Mesendoderm (in vitro differentiated cells): ENCODE measurements at regions not wholly inside any gene's neighbourhood (a gene's known extent, or its start where the extent isn't known, plus 50 kb on each side); places are given as distances from the start of the nearest gene placed in this dataset.

Experiments
- DNase-seq: peaks from one replicate; pipeline ENCODE4 v3.0.0; 2013
- H2AK5ac ChIP-seq: 2 replicates; pipeline ENCODE4 v1.6.1; 2013; ENCODE audit warnings: low read length, inconsistent platforms
- H2BK120ac ChIP-seq: 2 replicates; pipeline ENCODE4 v1.6.1; 2013; ENCODE audit warnings: low read depth, mild to moderate bottlenecking, low read length, moderate library complexity, mixed read lengths
- H2BK15ac ChIP-seq: replicated peaks from 2 replicates; pipeline ENCODE4 v1.6.1; 2013; ENCODE audit warnings: low read depth, mild to moderate bottlenecking, moderate library complexity
- H2BK5ac ChIP-seq: 2 replicates; pipeline ENCODE4 v1.6.1; 2013; ENCODE audit warnings: low read length, inconsistent platforms
- H3K18ac ChIP-seq: 2 replicates; pipeline ENCODE4 v1.6.1; 2013; ENCODE audit warnings: mild to moderate bottlenecking, low read length, mixed read lengths
- H3K23ac ChIP-seq: one replicate; pipeline ENCODE4 v1.6.1; 2013; ENCODE audit warnings: low read length
- H3K27ac ChIP-seq: 2 replicates; pipeline ENCODE4 v1.5.1; 2013; ENCODE audit warnings: low read depth, mild to moderate bottlenecking, inconsistent platforms, low read length, moderate library complexity
- H3K27me3 ChIP-seq: 2 replicates; pipeline ENCODE4 v1.6.1; 2013; ENCODE audit warnings: low read length, control low read depth, mild to moderate bottlenecking, inconsistent platforms; ENCODE audit not compliant: insufficient read depth, poor library complexity
- H3K36me3 ChIP-seq: 2 replicates; pipeline ENCODE4 v1.6.1; 2013; ENCODE audit warnings: low read length, inconsistent platforms; ENCODE audit not compliant: control insufficient read depth, insufficient read depth
- H3K4ac ChIP-seq: one replicate; pipeline ENCODE4 v1.6.1; 2013; ENCODE audit warnings: low read depth, mild to moderate bottlenecking, low read length, moderate library complexity
- H3K4me1 ChIP-seq: 2 replicates; pipeline ENCODE4 v1.6.1; 2013; ENCODE audit warnings: low read depth, low read length, inconsistent platforms; ENCODE audit not compliant: control insufficient read depth
- H3K4me2 ChIP-seq: 2 replicates; pipeline ENCODE4 v1.6.1; 2013; ENCODE audit warnings: low read length
- H3K4me3 ChIP-seq: 2 replicates; pipeline ENCODE4 v1.5.1; 2013; ENCODE audit warnings: mild to moderate bottlenecking, low read length
- H3K56ac ChIP-seq: one replicate; pipeline ENCODE4 v1.6.1; 2013; ENCODE audit warnings: low read length
- H3K79me1 ChIP-seq: 2 replicates; pipeline ENCODE4 v1.6.1; 2013; ENCODE audit warnings: low read length, inconsistent platforms
- H3K79me2 ChIP-seq: 2 replicates; pipeline ENCODE4 v1.6.1; 2013; ENCODE audit warnings: mild to moderate bottlenecking, low read length; ENCODE audit not compliant: control insufficient read depth, insufficient read depth
- H3K9ac ChIP-seq: 2 replicates; pipeline ENCODE4 v1.6.1; 2013; ENCODE audit warnings: low read length, inconsistent platforms
- H4K5ac ChIP-seq: one replicate; pipeline ENCODE4 v1.6.1; 2013; ENCODE audit warnings: low read length
- H4K8ac ChIP-seq: one replicate; pipeline ENCODE4 v1.6.1; 2013; ENCODE audit warnings: low read depth, mild to moderate bottlenecking, control low read depth, low read length, moderate library complexity
- WGBS: extraction: QIAGEN DNeasy Blood & Tissue Kit; methylation state at CpG from one replicate; pipeline ENCODE4 v1.1.7; 2013; ENCODE audit warnings: low lambda C conversion rate, missing lambda C conversion rate; ENCODE audit not compliant: insufficient coverage; ENCODE audit errors: extremely low coverage; 5-methylcytosine and 5-hydroxymethylcytosine counted together

DNA sequence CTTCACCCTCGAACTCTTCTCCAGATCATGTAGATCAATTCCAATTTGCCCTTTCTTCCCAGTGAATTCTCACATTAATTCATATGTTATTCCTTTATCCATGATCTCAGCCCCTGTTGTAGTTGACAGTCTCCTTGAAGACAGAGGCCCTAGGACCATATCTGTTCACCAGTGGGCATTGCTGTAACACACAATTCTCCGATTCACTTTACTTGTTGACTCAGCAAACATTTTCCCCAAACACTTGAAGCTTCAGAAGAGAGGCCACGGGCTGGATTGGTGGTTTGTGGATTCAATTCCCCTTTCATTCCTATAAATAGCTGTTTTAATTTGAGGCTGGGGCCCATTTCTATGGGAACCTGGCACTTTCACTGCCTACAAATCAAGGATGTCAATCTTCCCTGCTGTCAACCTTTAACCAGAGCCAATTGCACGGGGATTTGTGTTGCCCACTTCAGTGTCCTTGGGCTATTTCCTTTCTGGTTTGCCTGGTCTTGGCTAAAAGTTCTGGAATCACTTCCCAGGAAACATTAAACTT, 393.0 kb upstream of the KIRREL3 start:
- Histone ChIP-seq H3K27ac (peak overlapping the region; percentile 91), H2BK5ac (peak overlapping the region; percentile 95), H3K4ac (peak overlapping the region; percentile 96), H3K23ac (no peak overlapping the region), H3K4me2 (no peak overlapping the region), H4K5ac (peak overlapping the region; percentile 84), H3K18ac (peak overlapping the region; percentile 89), H4K8ac (no peak overlapping the region), H3K79me1 (no peaks in the 10 kb centered on the region), H3K9ac (no peak overlapping the region), H3K27me3 (no peaks in the 10 kb centered on the region), H3K56ac (peak overlapping the region; percentile 19), H2BK15ac (no peak overlapping the region), H2AK5ac (peak overlapping the region; percentile 1), H3K4me1 (peaks cover 11% of the 10 kb centered on the region), H3K79me2 (no peaks in the 10 kb centered on the region), H3K4me3 (no peak overlapping the region), H2BK120ac (peak overlapping the region; percentile 99), H3K36me3 (no peaks in the 10 kb centered on the region)
- WGBS: no CpG with 5 or more reads among the region's 4 CpGs
- DNase-seq: peak; percentile 43

DNA sequence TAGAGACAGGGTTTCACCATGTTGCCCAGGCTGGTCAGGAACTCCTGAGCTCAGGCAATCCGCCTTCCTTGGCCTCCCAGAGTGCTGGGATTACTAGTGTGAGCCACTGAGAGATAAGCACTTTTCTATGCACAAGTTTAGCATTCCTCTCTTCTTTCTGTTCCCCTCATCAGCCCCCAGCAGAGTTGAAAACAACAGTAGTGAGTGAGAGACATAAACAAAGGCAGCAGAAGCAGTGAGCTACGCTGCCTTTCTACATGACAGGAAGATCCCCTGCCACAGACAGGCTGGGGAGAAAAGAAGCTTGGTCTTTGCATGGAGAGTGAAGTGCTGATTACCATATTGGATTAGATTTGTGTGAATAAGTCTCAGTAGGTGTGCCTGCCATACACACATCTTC, 392.0 kb upstream of the KIRREL3 start:
- DNase-seq: peak; percentile 97
- peak overlapping the region; percentile 68 for H2BK120ac ChIP-seq
- H3K36me3 ChIP-seq: no peaks in the 10 kb centered on the region
- peak overlapping the region; percentile 87 for H2BK5ac ChIP-seq
- peaks cover 11% of the 10 kb centered on the region for H3K4me1 ChIP-seq
- no peak overlapping the region for H3K9ac ChIP-seq
- no peaks in the 10 kb centered on the region for H3K27me3 ChIP-seq
- peak overlapping the region; percentile 91 for H3K27ac ChIP-seq
- no peaks in the 10 kb centered on the region for H3K79me2 ChIP-seq
- H4K8ac ChIP-seq: no peak overlapping the region
- no peak overlapping the region for H4K5ac ChIP-seq
- no peak overlapping the region for H2AK5ac ChIP-seq
- no peak overlapping the region for H3K18ac ChIP-seq
- no peak overlapping the region for H2BK15ac ChIP-seq
- H3K4ac ChIP-seq: peak overlapping the region; percentile 60
- no peak overlapping the region for H3K4me3 ChIP-seq
- no peaks in the 10 kb centered on the region for H3K79me1 ChIP-seq
- H3K56ac ChIP-seq: peak overlapping the region; percentile 73
- H3K4me2 ChIP-seq: no peak overlapping the region
- no peak overlapping the region for H3K23ac ChIP-seq
- no CpG with 5 or more reads among the region's 2 CpGs for WGBS

DNA sequence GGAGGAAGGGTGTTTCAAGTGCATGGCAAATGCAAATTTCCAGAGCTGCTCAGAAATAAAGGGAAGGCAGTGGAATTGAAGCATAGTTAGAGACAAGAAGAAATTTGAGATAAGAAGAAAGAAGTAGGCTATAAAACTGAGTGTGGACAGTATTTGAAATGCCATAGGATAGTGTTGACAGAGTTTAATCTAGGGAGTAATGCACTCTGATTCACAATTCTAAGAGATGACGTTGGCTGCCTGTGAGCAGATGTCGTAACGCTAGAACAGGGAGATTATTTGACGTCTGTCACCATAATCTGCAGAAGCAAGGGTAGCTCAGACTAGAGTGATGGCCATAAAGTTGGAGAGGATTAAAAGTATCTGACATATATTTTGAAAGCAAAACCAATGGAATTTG, 389.9 kb upstream of the KIRREL3 start:
- no peak overlapping the region for H4K5ac ChIP-seq
- no peak overlapping the region for H2BK15ac ChIP-seq
- H3K4me3 ChIP-seq: no peak overlapping the region

DNA sequence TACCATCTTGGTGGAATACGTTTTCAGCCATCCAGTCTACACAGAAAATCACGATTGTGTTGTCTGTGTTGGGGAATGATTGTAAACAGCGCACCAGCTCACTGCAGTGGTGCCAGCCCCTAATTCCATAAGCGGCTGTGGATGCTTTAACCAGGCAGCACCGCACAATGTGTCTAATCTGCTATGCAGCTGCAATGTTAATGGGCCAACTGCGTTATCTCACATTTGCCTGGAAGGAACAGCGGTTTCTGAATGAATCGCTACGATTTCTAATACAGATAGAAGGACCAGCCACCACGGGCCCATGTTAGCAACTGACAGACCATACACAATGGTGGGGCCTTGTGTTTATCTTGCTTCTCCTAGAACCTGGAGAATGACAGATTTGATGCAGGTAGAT, 384.5 kb upstream of the KIRREL3 start:
- Histone ChIP-seq H3K79me2 (no peaks in the 10 kb centered on the region), H3K9ac (no peak overlapping the region), H3K27me3 (no peaks in the 10 kb centered on the region), H3K4me2 (no peak overlapping the region), H2BK15ac (no peak overlapping the region), H3K79me1 (no peaks in the 10 kb centered on the region), H3K56ac (no peak overlapping the region), H3K4me1 (peaks cover 2% of the 10 kb centered on the region), H4K8ac (no peak overlapping the region), H3K27ac (no peak overlapping the region), H2BK120ac (no peak overlapping the region), H3K4ac (no peak overlapping the region), H4K5ac (no peak overlapping the region), H3K23ac (no peak overlapping the region), H3K18ac (no peak overlapping the region), H2BK5ac (no peak overlapping the region), H2AK5ac (no peak overlapping the region), H3K36me3 (no peaks in the 10 kb centered on the region), H3K4me3 (no peak overlapping the region)
- WGBS: no CpG with 5 or more reads among the region's 10 CpGs
- no peak for DNase-seq

More for the DNA sequence above, 389.9 kb upstream of the KIRREL3 start:
- Histone ChIP-seq H3K4me1 (peaks cover 11% of the 10 kb centered on the region), H2BK5ac (no peak overlapping the region), H3K56ac (no peak overlapping the region), H4K8ac (no peak overlapping the region), H2BK120ac (no peak overlapping the region), H2AK5ac (no peak overlapping the region), H3K4me2 (no peak overlapping the region), H3K18ac (peak overlapping the region; percentile 39), H3K27ac (no peak overlapping the region), H3K9ac (no peak overlapping the region), H3K27me3 (no peaks in the 10 kb centered on the region), H3K4ac (no peak overlapping the region), H3K79me1 (no peaks in the 10 kb centered on the region), H3K79me2 (no peaks in the 10 kb centered on the region), H3K23ac (no peak overlapping the region), H3K36me3 (no peaks in the 10 kb centered on the region)
- no CpG with 5 or more reads among the region's 4 CpGs for WGBS
- DNase-seq: no peak

DNA sequence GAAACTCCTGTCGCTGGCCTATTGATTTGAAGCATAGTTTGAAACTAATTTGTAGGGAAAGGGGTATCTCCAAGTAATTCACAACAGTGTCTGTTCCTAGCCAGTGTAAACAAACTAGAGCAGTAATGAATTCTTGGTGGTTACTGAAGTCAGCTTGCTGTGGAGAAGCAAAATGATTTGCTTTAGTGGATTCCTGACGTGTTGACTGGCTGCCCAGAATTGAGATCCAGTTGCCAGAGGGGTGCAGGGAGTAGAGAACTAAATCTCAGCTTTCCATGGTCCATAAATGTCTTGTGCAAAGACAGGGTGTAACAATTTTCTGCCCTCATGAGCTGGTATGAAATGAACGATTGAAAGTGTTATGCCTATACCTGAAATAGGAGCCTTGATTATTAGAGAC, 382.5 kb upstream of the KIRREL3 start:
- no CpG with 5 or more reads among the region's 3 CpGs for WGBS
- no peak overlapping the region for H3K4ac ChIP-seq
- no peak overlapping the region for H3K4me2 ChIP-seq
- no peak overlapping the region for H3K9ac ChIP-seq
- H2BK5ac ChIP-seq: no peak overlapping the region
- no peak overlapping the region for H3K27ac ChIP-seq
- no peaks in the 10 kb centered on the region for H3K79me2 ChIP-seq
- H3K56ac ChIP-seq: no peak overlapping the region
- no peak overlapping the region for H4K8ac ChIP-seq
- peak overlapping the region; percentile 1 for H2BK120ac ChIP-seq
- no peak overlapping the region for H2BK15ac ChIP-seq
- no peak for DNase-seq
- no peak overlapping the region for H3K23ac ChIP-seq
- H3K18ac ChIP-seq: no peak overlapping the region
- no peak overlapping the region for H2AK5ac ChIP-seq
- H3K4me1 ChIP-seq: peaks cover 2% of the 10 kb centered on the region
- no peaks in the 10 kb centered on the region for H3K27me3 ChIP-seq
- no peaks in the 10 kb centered on the region for H3K36me3 ChIP-seq
- no peaks in the 10 kb centered on the region for H3K79me1 ChIP-seq
- no peak overlapping the region for H4K5ac ChIP-seq
- no peak overlapping the region for H3K4me3 ChIP-seq

DNA sequence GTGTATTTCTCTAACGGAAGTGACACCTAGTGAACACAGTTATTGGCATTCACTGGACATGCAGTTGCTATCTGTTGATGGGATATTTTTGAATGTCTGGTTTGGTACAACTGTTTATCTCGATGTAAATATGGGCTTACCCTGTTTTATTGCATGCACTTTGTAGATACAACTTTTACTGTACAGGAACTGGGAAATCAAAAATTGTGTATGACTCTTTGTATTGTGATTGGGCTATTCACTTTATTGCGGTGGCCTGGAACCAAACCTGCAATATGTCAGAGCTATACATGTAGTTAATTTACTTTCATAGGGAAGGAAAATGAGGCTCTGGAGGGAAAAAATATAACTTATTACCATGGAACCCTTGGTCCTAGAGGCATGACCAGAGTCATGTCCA, 380.7 kb upstream of the KIRREL3 start:
- Histone ChIP-seq H2BK5ac (no peak overlapping the region), H3K79me2 (no peaks in the 10 kb centered on the region), H3K36me3 (no peaks in the 10 kb centered on the region), H2AK5ac (no peak overlapping the region), H3K4me1 (peaks cover 2% of the 10 kb centered on the region), H3K4me3 (no peak overlapping the region), H3K56ac (no peak overlapping the region), H2BK15ac (no peak overlapping the region), H3K23ac (no peak overlapping the region), H3K79me1 (no peaks in the 10 kb centered on the region), H4K5ac (no peak overlapping the region), H3K18ac (no peak overlapping the region), H3K27me3 (no peaks in the 10 kb centered on the region), H3K4me2 (no peak overlapping the region), H3K27ac (no peak overlapping the region), H4K8ac (no peak overlapping the region), H3K9ac (no peak overlapping the region), H2BK120ac (no peak overlapping the region), H3K4ac (no peak overlapping the region)
- WGBS: no CpG with 5 or more reads among the region's 3 CpGs
- DNase-seq: no peak
